GM20000 (cell line): ENCODE measurements at regions not wholly inside any gene's neighbourhood (a gene's known extent, or its start where the extent isn't known, plus 50 kb on each side); places are given as distances from the start of the nearest gene placed in this dataset.

ENCODE experiments used
- DNase-seq: peaks from one replicate; pipeline ENCODE4 v3.0.0; 2012; ENCODE audit warnings: low spot score
- CTCF ChIP-seq: IDR thresholded peaks from 2 replicates; pipeline ENCODE4 v1.5.1; 2012; ENCODE audit warnings: mild to moderate bottlenecking, control low read depth; ENCODE audit errors: extremely low read depth, missing control alignments

DNA sequence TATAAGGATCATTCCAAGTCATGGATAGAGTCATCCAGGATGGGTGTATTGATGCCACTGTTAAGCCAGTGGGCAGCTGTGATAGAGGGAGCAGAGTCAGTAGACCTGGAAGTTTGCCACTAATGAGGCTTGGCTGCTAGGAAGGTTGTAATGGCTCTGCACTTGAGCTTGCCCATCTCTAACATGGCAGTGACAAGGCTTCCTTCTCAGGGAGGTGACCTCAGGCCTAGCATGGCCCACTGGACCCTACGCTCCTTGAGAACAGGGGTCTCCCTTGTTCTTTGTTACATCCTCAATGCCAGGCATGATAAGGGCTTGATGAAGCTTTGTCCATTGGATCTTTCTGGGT, 155.1 kb downstream of the CD83 start:
- DNase-seq = no peak
- TF ChIP-seq CTCF = no peak

DNA sequence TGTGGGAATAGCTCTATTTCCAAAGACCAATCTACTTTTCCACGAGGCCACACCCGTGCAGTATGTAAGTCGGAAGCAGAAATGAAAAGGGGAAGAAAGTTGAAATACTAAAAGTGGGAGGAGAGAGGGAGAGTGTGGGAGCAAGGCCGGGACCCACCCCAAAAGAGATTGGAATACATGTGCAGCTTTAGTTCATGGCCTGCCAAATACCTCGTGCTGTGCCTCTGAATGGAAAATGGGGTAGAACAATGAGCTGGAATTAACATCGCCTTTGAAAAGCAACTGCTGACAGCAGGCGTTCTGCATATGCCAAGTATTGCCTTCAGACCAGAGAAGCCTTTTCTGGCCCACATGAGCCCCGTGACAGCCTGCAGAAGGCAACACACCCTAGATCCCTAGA, 155.6 kb downstream of the CD83 start:
- no peak for DNase-seq
- TF ChIP-seq CTCF = no peak

DNA sequence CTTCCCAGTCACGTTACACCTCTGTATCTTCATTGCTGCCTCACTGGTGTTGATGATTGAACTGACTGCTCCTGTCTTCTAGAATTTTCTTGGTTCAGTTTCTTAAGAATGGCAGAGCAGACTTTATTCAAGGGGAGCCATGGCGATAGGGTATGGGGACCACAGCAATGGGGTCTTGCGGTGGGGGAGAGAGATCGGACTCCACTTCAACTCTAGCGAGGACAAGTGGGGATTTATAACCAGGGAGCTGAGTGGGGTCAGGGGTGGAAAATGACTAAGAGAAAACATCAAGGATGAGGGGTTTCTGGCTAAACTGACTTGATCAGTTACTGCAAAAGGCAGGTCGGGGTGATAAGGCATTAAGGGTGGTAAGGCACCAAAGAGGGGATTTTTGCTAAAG, 156.4 kb downstream of the CD83 start:
- TF ChIP-seq CTCF = no peak
- no peak for DNase-seq

DNA sequence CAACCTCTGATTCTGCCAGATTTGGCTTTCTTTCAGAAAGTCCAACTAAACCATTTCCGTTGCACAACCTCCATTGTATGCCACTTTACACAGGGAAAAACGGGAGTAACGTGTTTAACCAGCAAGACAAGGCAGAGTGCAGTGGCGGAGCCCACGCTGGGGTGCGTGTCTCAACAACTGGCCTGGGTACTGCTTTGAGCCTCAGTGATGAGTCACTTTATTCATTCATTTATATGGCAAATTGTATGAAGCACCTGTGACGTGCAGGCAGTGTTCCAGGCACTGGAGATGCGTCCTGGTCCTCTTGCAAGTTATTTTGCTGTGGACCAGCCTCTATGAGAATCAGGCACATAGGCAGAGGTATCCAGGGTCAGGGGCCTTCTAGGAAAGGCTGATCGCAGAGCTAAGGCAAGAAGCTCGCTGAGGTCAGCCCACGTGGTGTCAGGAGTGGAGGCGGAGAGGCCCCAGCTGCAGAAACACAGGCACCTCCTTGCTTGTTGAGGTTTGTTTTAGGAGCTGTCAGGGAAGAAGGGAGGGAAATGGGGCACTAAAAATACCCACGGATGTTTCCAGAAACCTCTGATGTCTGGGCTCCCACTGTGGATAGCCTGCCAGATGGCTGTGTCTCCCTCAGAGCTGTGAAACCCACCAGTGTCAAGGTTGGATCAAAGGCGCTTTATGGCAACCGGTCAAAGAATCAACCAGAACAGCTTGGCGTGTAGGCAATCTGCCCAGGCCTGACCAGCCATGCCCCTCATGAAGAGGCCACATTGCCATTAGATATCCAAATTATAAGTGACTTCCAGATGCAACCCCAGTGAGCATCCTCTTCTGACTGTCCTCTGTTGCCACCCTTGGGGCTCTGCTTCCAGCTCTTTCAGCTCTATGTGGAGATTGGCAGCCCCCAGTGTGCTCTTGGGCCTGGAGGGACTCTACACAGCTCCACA, 157.2 kb downstream of the CD83 start:
- TF ChIP-seq CTCF = no peak
- no peak for DNase-seq

- TF ChIP-seq CTCF = no peak
- no peak for DNase-seq
Measured at GRCh38 chr6:14275493-14275851, 157.9 kb downstream of the CD83 start.

GRCh38 chr6:14276071-14276470, 158.5 kb downstream of the CD83 start:
- DNase-seq = no peak
- TF ChIP-seq CTCF = no peak

DNA sequence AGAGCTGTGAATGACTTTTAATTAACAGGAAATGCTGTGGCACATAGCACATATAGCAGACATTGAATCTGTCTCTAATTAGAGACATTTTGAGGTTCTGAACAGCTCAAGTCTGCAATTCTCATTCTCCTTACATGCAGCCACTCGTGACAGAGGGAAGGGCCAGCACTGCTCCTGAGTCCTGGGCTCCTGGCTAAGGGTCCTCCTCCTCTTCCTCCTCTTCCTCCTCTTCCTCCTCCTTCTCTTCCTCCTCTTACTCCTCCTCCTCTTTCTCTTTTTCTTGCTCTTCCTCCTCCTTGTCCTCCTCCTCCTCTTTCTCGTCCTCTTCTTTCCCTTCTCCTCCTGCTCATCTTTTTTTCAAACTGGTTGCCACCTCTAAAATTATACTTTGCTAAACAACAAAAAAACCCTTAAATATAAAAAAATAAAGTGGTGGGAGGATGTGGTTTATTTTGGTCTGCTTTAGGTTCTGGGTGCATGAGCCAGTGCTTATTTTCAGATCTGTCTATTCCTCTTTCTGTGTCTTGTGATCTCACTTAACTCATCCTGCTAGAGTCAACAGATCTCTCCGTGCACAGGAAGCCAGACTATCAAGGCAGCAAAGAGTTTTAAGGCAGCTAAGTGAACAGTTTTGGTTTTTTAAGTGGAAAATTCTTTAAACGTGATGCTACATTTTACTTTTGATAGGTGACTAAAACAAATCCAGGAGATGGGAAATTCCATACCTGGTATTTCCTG, 159.3 kb downstream of the CD83 start:
- no peak for TF ChIP-seq CTCF
- peak; percentile 65 for DNase-seq
